ENCODE measurements at regions not wholly inside any gene's neighbourhood (a gene's known extent, or its start where the extent isn't known, plus 50 kb on each side); places are given as distances from the start of the nearest gene placed in this dataset.
"Not testable (repeated sequence)": the region's sequence is repeated elsewhere in the genome, so short reads cannot be mapped to it uniquely, and the experiment has no call there.

GRCh38 chr7:91355695-91356435 lies 91.6 kb downstream of the FZD1 start:
- Histone ChIP-seq H3K9ac (no peak overlapping the region), H3K4me3 (no peak overlapping the region), H3K27me3 (no peaks in the 10 kb centered on the region)

DNA sequence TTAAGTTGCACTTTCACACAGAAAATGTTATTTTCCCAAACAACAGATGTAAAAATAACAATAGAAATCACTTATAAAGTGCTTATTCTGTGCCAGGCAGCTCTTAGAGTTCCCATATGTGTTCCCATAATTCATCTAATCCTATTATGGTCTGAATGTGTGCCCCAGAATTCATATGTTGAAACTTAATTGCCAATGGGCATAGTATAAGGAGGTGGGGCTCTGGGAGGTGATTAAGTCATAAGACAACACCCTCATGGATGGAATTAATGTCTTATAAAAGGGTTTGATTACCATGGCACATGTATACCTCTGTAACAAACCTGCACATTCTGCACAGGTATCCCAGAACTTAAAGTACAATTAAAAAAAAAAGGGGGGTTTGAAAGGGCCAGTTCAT lies 92.7 kb downstream of the FZD1 start:
- H3K27ac ChIP-seq: no peak overlapping the region
- H3K36me3 ChIP-seq: no peaks in the 10 kb centered on the region
- no peak overlapping the region for H3K9ac ChIP-seq
- no peaks in the 10 kb centered on the region for H4K20me1 ChIP-seq
- H3K27me3 ChIP-seq: no peaks in the 10 kb centered on the region
- H3K4me1 ChIP-seq: no peaks in the 10 kb centered on the region
- H3K4me2 ChIP-seq: no peak overlapping the region
- H3K4me3 ChIP-seq: no peak overlapping the region
- no peaks in the 10 kb centered on the region for H3K9me3 ChIP-seq
- TF ChIP-seq Cebpa-rat (IDR thresholded peaks at IDR 0.05): no peak

More at GRCh38 chr7:91355695-91356435, 91.6 kb downstream of the FZD1 start:
- no peak for TF ChIP-seq Cebpa-rat (IDR thresholded peaks at IDR 0.05)
- Histone ChIP-seq H3K36me3 (no peaks in the 10 kb centered on the region), H3K4me2 (no peak overlapping the region), H3K9me3 (no peaks in the 10 kb centered on the region), H3K4me1 (no peaks in the 10 kb centered on the region), H3K27ac (no peak overlapping the region), H4K20me1 (no peaks in the 10 kb centered on the region)

DNA sequence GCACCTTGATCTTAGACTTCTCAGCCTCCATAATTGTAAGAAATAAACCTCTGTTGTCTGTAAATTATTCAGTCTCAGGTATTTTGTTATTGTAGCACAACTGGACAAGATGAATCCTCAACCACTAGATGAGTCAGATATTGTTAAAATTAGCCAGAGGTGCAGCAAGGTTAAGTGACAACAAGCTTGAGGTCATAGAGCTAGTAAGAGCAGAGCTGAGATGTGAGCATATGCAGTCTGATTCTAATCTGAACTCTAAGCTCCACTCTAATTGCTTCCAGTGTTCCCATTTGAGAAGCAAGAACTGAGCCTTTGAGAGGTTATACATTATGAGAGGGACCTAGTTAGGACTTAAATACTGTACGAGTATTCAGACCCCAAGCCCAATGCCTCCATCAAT lies 93.1 kb downstream of the FZD1 start:
- Histone ChIP-seq H4K20me1 (no peaks in the 10 kb centered on the region), H3K27me3 (no peaks in the 10 kb centered on the region), H3K4me1 (no peaks in the 10 kb centered on the region), H3K4me2 (no peak overlapping the region), H3K9ac (no peak overlapping the region), H3K9me3 (no peaks in the 10 kb centered on the region), H3K27ac (no peak overlapping the region), H3K4me3 (no peak overlapping the region), H3K36me3 (no peaks in the 10 kb centered on the region)
- TF ChIP-seq Cebpa-rat (IDR thresholded peaks at IDR 0.05): no peak

DNA sequence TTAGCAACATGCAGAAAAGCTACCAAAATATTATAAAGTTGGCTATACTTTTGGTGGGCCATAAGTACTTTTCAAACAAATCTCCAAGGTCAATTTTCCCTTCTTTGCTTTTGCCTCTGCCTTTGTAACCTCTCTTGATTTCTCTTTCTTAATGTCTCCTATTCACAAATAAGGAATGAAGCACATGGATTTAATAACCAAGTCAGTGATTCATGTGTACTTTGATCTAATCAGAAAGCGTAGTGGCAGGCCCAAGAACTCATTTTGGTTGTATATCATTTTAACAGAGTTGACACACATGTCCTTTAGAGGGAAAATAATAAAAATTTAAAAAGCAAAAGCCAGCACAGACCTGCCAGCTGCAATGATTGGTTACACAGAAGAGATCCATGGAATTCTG lies 93.7 kb downstream of the FZD1 start:
- Histone ChIP-seq H3K4me3 (no peak overlapping the region), H4K20me1 (no peaks in the 10 kb centered on the region), H3K9me3 (no peaks in the 10 kb centered on the region), H3K4me2 (no peak overlapping the region), H3K4me1 (no peaks in the 10 kb centered on the region), H3K27me3 (no peaks in the 10 kb centered on the region), H3K36me3 (no peaks in the 10 kb centered on the region), H3K9ac (no peak overlapping the region), H3K27ac (no peak overlapping the region)
- TF ChIP-seq Cebpa-rat (IDR thresholded peaks at IDR 0.05): no peak

GRCh38 chr7:91358303-91358702 lies 94.1 kb downstream of the FZD1 start:
- no peaks in the 10 kb centered on the region for H3K27me3 ChIP-seq
- H3K4me2 ChIP-seq: no peak overlapping the region
- TF ChIP-seq Cebpa-rat (IDR thresholded peaks at IDR 0.05): no peak

GRCh38 chr7:91365097-91365496 lies 100.9 kb downstream of the FZD1 start:
- H4K20me1 ChIP-seq, H3K36me3 ChIP-seq, H3K4me1 ChIP-seq, H3K9me3 ChIP-seq, H3K9ac ChIP-seq, H3K27me3 ChIP-seq, H3K27ac ChIP-seq, H3K4me2 ChIP-seq, H3K4me3 ChIP-seq: not testable (repeated sequence)

More at GRCh38 chr7:91358303-91358702, 94.1 kb downstream of the FZD1 start:
- no peak overlapping the region for H3K27ac ChIP-seq
- no peak overlapping the region for H3K9ac ChIP-seq
- H3K4me3 ChIP-seq: no peak overlapping the region
- H3K4me1 ChIP-seq: no peaks in the 10 kb centered on the region
- no peaks in the 10 kb centered on the region for H4K20me1 ChIP-seq
- no peaks in the 10 kb centered on the region for H3K9me3 ChIP-seq
- H3K36me3 ChIP-seq: no peaks in the 10 kb centered on the region

- no peak overlapping the region for H3K27ac ChIP-seq
- no peak overlapping the region for H3K9ac ChIP-seq
- no peak overlapping the region for H3K4me2 ChIP-seq
- TF ChIP-seq Cebpa-rat (IDR thresholded peaks at IDR 0.05): no peak
- H4K20me1 ChIP-seq: no peaks in the 10 kb centered on the region
- H3K4me3 ChIP-seq: no peak overlapping the region
- H3K36me3 ChIP-seq: no peaks in the 10 kb centered on the region
- no peaks in the 10 kb centered on the region for H3K9me3 ChIP-seq
- H3K27me3 ChIP-seq: no peaks in the 10 kb centered on the region
- H3K4me1 ChIP-seq: no peaks in the 10 kb centered on the region
These were observed 101.9 kb downstream of the FZD1 start for GRCh38 chr7:91366091-91366490.

- Histone ChIP-seq H3K9ac (no peak overlapping the region), H3K36me3 (no peaks in the 10 kb centered on the region), H3K4me2 (no peak overlapping the region), H3K9me3 (no peaks in the 10 kb centered on the region), H3K27ac (no peak overlapping the region), H3K27me3 (no peaks in the 10 kb centered on the region), H4K20me1 (no peaks in the 10 kb centered on the region), H3K4me3 (no peak overlapping the region), H3K4me1 (peaks cover 1% of the 10 kb centered on the region)
- TF ChIP-seq Cebpa-rat (IDR thresholded peaks at IDR 0.05): no peak
These were observed 103.8 kb downstream of the FZD1 start for GRCh38 chr7:91367812-91368578.

GRCh38 chr7:91372323-91372722 lies 108.1 kb downstream of the FZD1 start:
- H3K4me1 ChIP-seq: peaks cover 8% of the 10 kb centered on the region
- TF ChIP-seq Cebpa-rat (IDR thresholded peaks at IDR 0.05): no peak

GRCh38 chr7:91373111-91373800 lies 109.0 kb downstream of the FZD1 start:
- peak overlapping the region; percentile 49 for H3K4me2 ChIP-seq
- no peak overlapping the region for H3K9ac ChIP-seq
- no peaks in the 10 kb centered on the region for H3K27me3 ChIP-seq
- H3K27ac ChIP-seq: no peak overlapping the region
- TF ChIP-seq Cebpa-rat (IDR thresholded peaks at IDR 0.05): no peak
- no peak overlapping the region for H3K4me3 ChIP-seq
- H4K20me1 ChIP-seq: no peaks in the 10 kb centered on the region
- no peaks in the 10 kb centered on the region for H3K36me3 ChIP-seq
- no peaks in the 10 kb centered on the region for H3K9me3 ChIP-seq
- H3K4me1 ChIP-seq: peaks cover 8% of the 10 kb centered on the region

More at GRCh38 chr7:91372323-91372722, 108.1 kb downstream of the FZD1 start:
- Histone ChIP-seq H3K36me3 (no peaks in the 10 kb centered on the region), H3K9ac (no peak overlapping the region), H3K9me3 (no peaks in the 10 kb centered on the region), H3K4me3 (no peak overlapping the region), H3K27ac (no peak overlapping the region), H4K20me1 (no peaks in the 10 kb centered on the region), H3K27me3 (no peaks in the 10 kb centered on the region), H3K4me2 (no peak overlapping the region)

Measured in BLaER1 (cell line).